Right lobe of liver (tissue), 4 donors: ENCODE measurements at regions not wholly inside any gene's neighbourhood (a gene's known extent, or its start where the extent isn't known, plus 50 kb on each side); places are given as distances from the start of the nearest gene placed in this dataset.

Source experiments
- CTCF ChIP-seq, 4 donors: fragments of 200-600 bp in 3 of 4; fragments of 450-650 bp in 1 of 4; IDR thresholded peaks; one replicate each; pipeline versions ENCODE4 v1.5.1 to v1.8.0; 2016 to 2022; ENCODE audit warnings: antibody characterized with exemption in 4 of 4, mild to moderate bottlenecking in 2 of 4
- POLR2A ChIP-seq: fragments of 450-650 bp; IDR thresholded peaks from one replicate; pipeline ENCODE4 v1.6.1; 2017; ENCODE audit warnings: antibody characterized with exemption, mild to moderate bottlenecking
- donor health status: DM: no; HTN: no; CAD: no.
- donor health status: DM: no; HTN: no; CAD: no.
- donor health status: DM: no; HTN: yes; CAD: no.

- TF ChIP-seq POLR2A = no peak
- no peak for TF ChIP-seq CTCF (IDR thresholded peaks at IDR 0.05)
Observed at GRCh38 chr15:46456456-46456855, 821.6 kb downstream of the SQOR start.
